Dedifferentiated amniotic fluid mesenchymal stem cell (primary cell): ENCODE measurements at regions not wholly inside any gene's neighbourhood (a gene's known extent, or its start where the extent isn't known, plus 50 kb on each side); places are given as distances from the start of the nearest gene placed in this dataset.
"Not testable (repeated sequence)": the region's sequence is repeated elsewhere in the genome, so short reads cannot be mapped to it uniquely, and the experiment has no call there.

Experiments
- DNase-seq: peaks from one replicate; pipeline ENCODE4 v3.0.0-alpha.2; 2016; ENCODE audit errors: extremely low spot score

- DNase-seq, result no peak
Observed at GRCh38 chr9:95732802-95733688, 142.4 kb upstream of the ERCC6L2 start.

- no peak for DNase-seq
Observed at GRCh38 chr9:95731876-95732275, 143.6 kb upstream of the ERCC6L2 start.

- no peak for DNase-seq
Observed at GRCh38 chr9:95729669-95730368, 145.7 kb upstream of the ERCC6L2 start.

- DNase-seq, result no peak
Observed at GRCh38 chr9:95729046-95729445, 146.4 kb upstream of the ERCC6L2 start.

GRCh38 chr9:95727947-95728520 lies 147.5 kb upstream of the ERCC6L2 start:
- DNase-seq, result no peak

GRCh38 chr9:95726756-95727155 lies 148.7 kb upstream of the ERCC6L2 start:
- peak; percentile 80 for DNase-seq

- DNase-seq, result no peak
Observed at GRCh38 chr9:95725045-95725444, 150.4 kb upstream of the ERCC6L2 start.

- DNase-seq, result no peak
Observed at GRCh38 chr9:95724253-95724991, 151.1 kb upstream of the ERCC6L2 start.

- no peak for DNase-seq
Observed at GRCh38 chr9:95722141-95722540, 153.3 kb upstream of the ERCC6L2 start.

- peak; percentile 24 for DNase-seq
Observed at GRCh38 chr9:95721061-95721531, 154.4 kb upstream of the ERCC6L2 start.

GRCh38 chr9:95720496-95720895 lies 155.0 kb upstream of the ERCC6L2 start:
- no peak for DNase-seq

GRCh38 chr9:95719354-95719753 lies 156.1 kb upstream of the ERCC6L2 start:
- no peak for DNase-seq

GRCh38 chr9:95718263-95718662 lies 157.2 kb upstream of the ERCC6L2 start:
- DNase-seq, result no peak

- no peak for DNase-seq
Observed at GRCh38 chr9:95715868-95716435, 159.5 kb upstream of the ERCC6L2 start.

- no peak for DNase-seq
Observed at GRCh38 chr9:95710446-95710845, 165.0 kb upstream of the ERCC6L2 start.

GRCh38 chr9:95696701-95697100 lies 178.8 kb upstream of the ERCC6L2 start:
- no peak for DNase-seq

- DNase-seq, result no peak
Observed at GRCh38 chr9:95691435-95691834, 174.7 kb upstream of the PTCH1 start.

GRCh38 chr9:95689669-95690068 lies 172.9 kb upstream of the PTCH1 start:
- DNase-seq, result no peak

- DNase-seq, result no peak
Observed at GRCh38 chr9:95684516-95684915, 167.7 kb upstream of the PTCH1 start.

GRCh38 chr9:95680306-95680705 lies 163.5 kb upstream of the PTCH1 start:
- DNase-seq, result not testable (repeated sequence)

- DNase-seq, result no peak
Observed at GRCh38 chr9:95679874-95680273, 163.1 kb upstream of the PTCH1 start.

GRCh38 chr9:95678759-95679158 lies 162.0 kb upstream of the PTCH1 start:
- no peak for DNase-seq
